GM10248 (cell line): ENCODE measurements at regions not wholly inside any gene's neighbourhood (a gene's known extent, or its start where the extent isn't known, plus 50 kb on each side); places are given as distances from the start of the nearest gene placed in this dataset.

Source experiments
- CTCF ChIA-PET: fragments of 300-600 bp; sonication (Branson Sonifier 250); formaldehyde crosslinking; extraction: SDS; loops from one replicate; lab custom pipeline; 2021; ENCODE audit warnings: antibody characterized with exemption; lab: Yijun Ruan, JAX
- POLR2A ChIA-PET: fragments of 350-650 bp; sonication (Branson Sonifier 250); formaldehyde crosslinking; extraction: SDS; loops from one replicate; lab custom pipeline; 2020; ENCODE audit warnings: antibody characterized with exemption; lab: Yijun Ruan, JAX
- DNase-seq: peaks from one replicate; pipeline ENCODE4 v3.0.0; 2012; ENCODE audit errors: extremely low spot score
- TF ChIP-seq, protein P1 (sequence below): IDR thresholded peaks from 2 replicates; pipeline ENCODE4 v1.5.1; 2012; ENCODE audit warnings: mild to moderate bottlenecking, low read depth; ENCODE audit errors: extremely low read depth, missing control alignments, control extremely low read depth

- ChIA-PET CTCF (no interaction called here), POLR2A (no interaction called here)
- DNase-seq: no peak
- TF ChIP-seq, protein P1, sequence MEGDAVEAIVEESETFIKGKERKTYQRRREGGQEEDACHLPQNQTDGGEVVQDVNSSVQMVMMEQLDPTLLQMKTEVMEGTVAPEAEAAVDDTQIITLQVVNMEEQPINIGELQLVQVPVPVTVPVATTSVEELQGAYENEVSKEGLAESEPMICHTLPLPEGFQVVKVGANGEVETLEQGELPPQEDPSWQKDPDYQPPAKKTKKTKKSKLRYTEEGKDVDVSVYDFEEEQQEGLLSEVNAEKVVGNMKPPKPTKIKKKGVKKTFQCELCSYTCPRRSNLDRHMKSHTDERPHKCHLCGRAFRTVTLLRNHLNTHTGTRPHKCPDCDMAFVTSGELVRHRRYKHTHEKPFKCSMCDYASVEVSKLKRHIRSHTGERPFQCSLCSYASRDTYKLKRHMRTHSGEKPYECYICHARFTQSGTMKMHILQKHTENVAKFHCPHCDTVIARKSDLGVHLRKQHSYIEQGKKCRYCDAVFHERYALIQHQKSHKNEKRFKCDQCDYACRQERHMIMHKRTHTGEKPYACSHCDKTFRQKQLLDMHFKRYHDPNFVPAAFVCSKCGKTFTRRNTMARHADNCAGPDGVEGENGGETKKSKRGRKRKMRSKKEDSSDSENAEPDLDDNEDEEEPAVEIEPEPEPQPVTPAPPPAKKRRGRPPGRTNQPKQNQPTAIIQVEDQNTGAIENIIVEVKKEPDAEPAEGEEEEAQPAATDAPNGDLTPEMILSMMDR: no peak
Observed at GRCh38 chr5:103943230-103943629, 380.6 kb upstream of the NUDT12 start.

DNA sequence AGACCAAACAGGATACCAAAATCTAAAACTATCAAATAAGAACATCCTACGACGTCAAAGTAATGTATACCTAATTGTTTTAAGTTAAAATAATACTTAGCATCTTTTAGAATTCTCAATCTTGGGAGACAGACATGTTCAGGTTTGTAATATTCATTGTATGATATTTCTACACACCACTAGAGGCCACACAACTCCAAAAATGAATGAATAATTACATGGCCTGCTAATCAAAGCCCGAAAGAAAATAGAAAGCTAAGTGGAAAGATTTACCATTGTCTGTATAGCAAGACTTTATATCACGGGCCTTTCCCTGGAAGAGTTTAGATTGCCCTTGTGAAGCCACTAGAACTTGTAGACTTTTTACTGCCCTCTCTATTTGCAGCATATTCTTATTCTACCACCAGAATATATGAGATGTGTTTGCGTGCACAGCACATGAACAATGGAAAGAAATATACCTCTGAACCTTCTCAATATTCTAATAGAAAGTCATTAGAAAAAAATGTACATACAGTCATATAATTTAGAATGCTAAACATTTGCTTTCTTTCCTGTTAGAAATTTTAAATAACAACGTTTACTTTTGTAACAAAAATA is 380.1 kb upstream of the NUDT12 start:
- CTCF ChIA-PET: no interaction called here
- no peak for DNase-seq
- TF ChIP-seq, protein P1: no peak
- POLR2A ChIA-PET: no interaction called here

- CTCF ChIA-PET: no interaction called here
- TF ChIP-seq, protein P1: no peak
- POLR2A ChIA-PET: no interaction called here
- no peak for DNase-seq
Observed at GRCh38 chr5:103941596-103941995, 379.0 kb upstream of the NUDT12 start.

DNA sequence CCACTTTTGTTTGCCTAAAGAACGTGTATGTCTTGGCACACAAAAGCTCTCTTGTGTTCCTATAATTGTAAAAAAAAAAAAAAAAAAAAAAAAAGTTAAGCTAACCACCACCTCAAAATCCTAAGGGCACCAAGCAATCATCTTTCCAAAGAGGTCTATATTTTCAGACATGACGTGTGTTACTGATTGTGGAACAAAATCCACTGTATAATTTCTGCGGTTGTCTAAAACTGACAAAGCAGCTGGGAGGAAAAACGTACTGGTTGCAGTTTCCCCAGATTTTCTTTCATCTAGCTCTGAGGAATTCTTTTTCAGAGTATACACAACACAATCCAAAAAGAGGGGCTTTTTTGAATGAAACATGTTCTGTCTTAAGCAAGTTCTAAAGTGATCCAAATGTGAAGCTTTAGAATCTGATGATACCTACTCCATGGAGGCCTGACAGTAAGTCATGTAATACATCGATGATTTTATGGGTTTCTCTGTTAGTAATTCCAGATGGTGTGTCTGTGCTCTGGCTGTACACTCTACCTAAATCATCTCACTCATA is 375.6 kb upstream of the NUDT12 start:
- TF ChIP-seq, protein P1: no peak
- CTCF ChIA-PET: interaction anchor here (1.5 to 2.2 kb wide), 2 partner anchors 9 to 15 kb away, joined by 3 to 10 read pairs; no protein-coding TSS in a partner anchor
- POLR2A ChIA-PET: no interaction called here
- no peak for DNase-seq

GRCh38 chr5:103929338-103930013 is 366.9 kb upstream of the NUDT12 start:
- TF ChIP-seq, protein P1: no peak
- DNase-seq: no peak

DNA sequence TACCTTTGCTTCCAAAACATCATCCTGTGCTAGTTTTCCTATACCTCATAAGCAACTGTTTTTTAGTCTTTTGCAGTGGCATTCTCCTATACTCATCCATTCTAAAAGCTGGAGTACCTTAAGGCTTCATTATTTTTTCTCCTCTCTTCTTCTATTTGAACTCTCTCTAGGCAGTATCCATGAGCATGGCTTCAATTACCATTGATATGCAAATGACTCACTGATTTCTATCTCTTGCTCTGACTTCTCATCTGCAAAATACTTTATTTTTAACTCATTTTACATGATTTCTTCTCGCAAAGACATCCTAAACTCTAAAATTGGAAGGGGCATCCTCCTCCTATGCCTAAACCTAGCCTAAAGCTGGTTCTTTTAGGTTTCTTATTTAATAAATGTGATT is 365.1 kb upstream of the NUDT12 start:
- TF ChIP-seq, protein P1: no peak
- DNase-seq: no peak
- ChIA-PET CTCF (interaction anchor here (3.5 kb wide), 1 partner anchor 9 kb away, joined by 16 read pairs; no protein-coding TSS in a partner anchor), POLR2A (no interaction called here)

More at GRCh38 chr5:103929338-103930013, 366.9 kb upstream of the NUDT12 start:
- CTCF ChIA-PET: interaction anchor here (2.1 to 3.5 kb wide), 3 partner anchors 9 to 19 kb away, joined by 8 to 16 read pairs (median 10); no protein-coding TSS in a partner anchor
- POLR2A ChIA-PET: no interaction called here
